ENCODE measurements at regions not wholly inside any gene's neighbourhood (a gene's known extent, or its start where the extent isn't known, plus 50 kb on each side); places are given as distances from the start of the nearest gene placed in this dataset.

GRCh38 chr5:174175716-174176268, 130.3 kb downstream of the NSG2 start:
- no peak for TF ChIP-seq CTCF (IDR thresholded peaks at IDR 0.05)

- TF ChIP-seq CTCF (IDR thresholded peaks at IDR 0.05): no peak
These were observed 131.0 kb downstream of the NSG2 start for GRCh38 chr5:174176511-174176910.

- TF ChIP-seq CTCF (IDR thresholded peaks at IDR 0.05): no peak
These were observed 132.0 kb downstream of the NSG2 start for GRCh38 chr5:174177531-174177930.

GRCh38 chr5:174177976-174178605, 132.6 kb downstream of the NSG2 start:
- no peak for TF ChIP-seq CTCF (IDR thresholded peaks at IDR 0.05)

GRCh38 chr5:174180639-174181038, 135.1 kb downstream of the NSG2 start:
- no peak for TF ChIP-seq CTCF (IDR thresholded peaks at IDR 0.05)

- TF ChIP-seq CTCF (IDR thresholded peaks at IDR 0.05): no peak
These were observed 136.6 kb downstream of the NSG2 start for GRCh38 chr5:174182111-174182510.

- TF ChIP-seq CTCF (IDR thresholded peaks at IDR 0.05): no peak
These were observed 138.2 kb downstream of the NSG2 start for GRCh38 chr5:174183701-174184100.

- no peak for TF ChIP-seq CTCF (IDR thresholded peaks at IDR 0.05)
These were observed 140.0 kb downstream of the NSG2 start for GRCh38 chr5:174185506-174185905.

Measured in LNCAP (cell line).